SU-DHL-6 (cell line): ENCODE measurements at regions not wholly inside any gene's neighbourhood (a gene's known extent, or its start where the extent isn't known, plus 50 kb on each side); places are given as distances from the start of the nearest gene placed in this dataset.

Experiments used
- EZH2phosphoT487 ChIP-seq: fragments of 200-600 bp; sonication (generic), shearing (Covaris generic); conservative IDR thresholded peaks from 2 replicates; pipeline ENCODE4 v1.6.1; 2018; ENCODE audit warnings: mild to moderate bottlenecking, antibody characterized with exemption, low read length, moderate library complexity, mixed read lengths
- TF ChIP-seq, protein P1 (sequence below): fragments of 200-600 bp; sonication (generic); IDR thresholded peaks from one replicate; pipeline ENCODE4 v1.5.1; 2017; ENCODE audit warnings: antibody characterized with exemption, mild to moderate bottlenecking, low read length, moderate library complexity; ENCODE audit not compliant: insufficient read depth, poor library complexity, severe bottlenecking

DNA sequence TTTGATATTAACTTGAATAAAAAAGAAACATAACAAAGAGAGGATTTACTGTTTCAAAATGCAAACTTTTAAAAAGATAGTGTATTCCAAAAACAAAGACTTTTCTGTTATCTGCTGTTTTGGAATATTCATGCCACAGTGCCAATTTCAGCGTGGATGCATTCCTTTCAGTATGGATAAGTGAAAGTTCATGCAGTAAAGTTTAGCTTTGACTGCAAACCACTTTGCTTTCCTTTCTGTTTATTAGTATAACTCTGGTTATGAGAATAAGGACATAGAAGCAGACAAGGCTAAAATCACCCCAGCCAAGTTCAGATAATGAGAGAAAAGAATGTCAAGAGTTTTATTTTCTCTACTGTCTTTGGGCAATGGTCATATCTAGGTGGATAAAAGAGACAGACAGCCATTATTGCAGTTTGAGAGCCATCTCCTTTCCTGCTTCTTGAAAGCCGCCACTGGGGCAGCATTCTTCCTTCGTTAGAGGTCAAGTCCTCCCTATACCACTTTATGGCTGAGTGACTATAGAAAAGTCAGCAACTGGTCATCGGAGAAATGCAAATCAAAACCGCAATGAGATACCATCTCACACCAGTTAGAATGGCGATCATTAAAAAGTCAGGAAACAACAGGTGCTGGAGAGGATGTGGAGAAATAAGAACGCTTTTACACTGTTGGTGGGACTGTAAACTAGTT lies 82.4 kb upstream of the BLID start:
- TF ChIP-seq, protein P1, sequence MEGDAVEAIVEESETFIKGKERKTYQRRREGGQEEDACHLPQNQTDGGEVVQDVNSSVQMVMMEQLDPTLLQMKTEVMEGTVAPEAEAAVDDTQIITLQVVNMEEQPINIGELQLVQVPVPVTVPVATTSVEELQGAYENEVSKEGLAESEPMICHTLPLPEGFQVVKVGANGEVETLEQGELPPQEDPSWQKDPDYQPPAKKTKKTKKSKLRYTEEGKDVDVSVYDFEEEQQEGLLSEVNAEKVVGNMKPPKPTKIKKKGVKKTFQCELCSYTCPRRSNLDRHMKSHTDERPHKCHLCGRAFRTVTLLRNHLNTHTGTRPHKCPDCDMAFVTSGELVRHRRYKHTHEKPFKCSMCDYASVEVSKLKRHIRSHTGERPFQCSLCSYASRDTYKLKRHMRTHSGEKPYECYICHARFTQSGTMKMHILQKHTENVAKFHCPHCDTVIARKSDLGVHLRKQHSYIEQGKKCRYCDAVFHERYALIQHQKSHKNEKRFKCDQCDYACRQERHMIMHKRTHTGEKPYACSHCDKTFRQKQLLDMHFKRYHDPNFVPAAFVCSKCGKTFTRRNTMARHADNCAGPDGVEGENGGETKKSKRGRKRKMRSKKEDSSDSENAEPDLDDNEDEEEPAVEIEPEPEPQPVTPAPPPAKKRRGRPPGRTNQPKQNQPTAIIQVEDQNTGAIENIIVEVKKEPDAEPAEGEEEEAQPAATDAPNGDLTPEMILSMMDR = no peak
- no peak for TF ChIP-seq EZH2phosphoT487
